RWPE2 (cell line): ENCODE measurements at regions not wholly inside any gene's neighbourhood (a gene's known extent, or its start where the extent isn't known, plus 50 kb on each side); places are given as distances from the start of the nearest gene placed in this dataset.
"Not testable (repeated sequence)": the region's sequence is repeated elsewhere in the genome, so short reads cannot be mapped to it uniquely, and the experiment has no call there.

Experiments
- ATAC-seq: fragments of 200-7000 bp; cut with Tn5 transposase; 3 replicates; pipeline ENCODE4 v1.9.1; 2021; ENCODE audit warnings: low read depth
- DNase-seq: peaks from one replicate; pipeline ENCODE4 v3.0.0-alpha.2; 2020; ENCODE audit warnings: low spot score
- H3K27ac ChIP-seq: fragments of 450-650 bp; 2 replicates; pipeline ENCODE4 v1.5.1; 2017; ENCODE audit warnings: mild to moderate bottlenecking; ENCODE audit not compliant: poor library complexity, severe bottlenecking
- H3K27me3 ChIP-seq: fragments of 250-450 bp; sonication (Bioruptor Pico); 2 replicates; pipeline ENCODE4 v1.5.1; 2021; ENCODE audit warnings: mild to moderate bottlenecking, moderate library complexity; ENCODE audit not compliant: insufficient read depth, poor library complexity, severe bottlenecking
- H3K36me3 ChIP-seq: fragments of 250-450 bp; sonication (Bioruptor Pico); 2 replicates; pipeline ENCODE4 v1.5.1; 2020; ENCODE audit warnings: low read depth, mild to moderate bottlenecking, moderate library complexity
- H3K4me1 ChIP-seq: fragments of 250-450 bp; sonication (Bioruptor Pico); 2 replicates; pipeline ENCODE4 v1.5.1; 2021; ENCODE audit warnings: mild to moderate bottlenecking, moderate library complexity; ENCODE audit not compliant: insufficient read depth, poor library complexity, severe bottlenecking
- H3K4me3 ChIP-seq: fragments of 250-450 bp; sonication (Bioruptor Pico); 2 replicates; pipeline ENCODE4 v1.5.1; 2021; ENCODE audit warnings: mild to moderate bottlenecking, moderate library complexity; ENCODE audit not compliant: severe bottlenecking
- H3K9me3 ChIP-seq: fragments of 250-450 bp; sonication (Bioruptor Pico); 2 replicates; pipeline ENCODE4 v1.5.1; 2021; ENCODE audit warnings: mild to moderate bottlenecking, moderate library complexity; ENCODE audit not compliant: severe bottlenecking
- CTCF ChIP-seq: fragments of 450-650 bp; IDR thresholded peaks from one replicate; pipeline ENCODE4 v1.5.1; 2017; ENCODE audit warnings: mild to moderate bottlenecking, moderate library complexity; ENCODE audit not compliant: poor library complexity, severe bottlenecking

GRCh38 chr11:123338266-123338800 is 91.7 kb upstream of the GRAMD1B start:
- H3K36me3 ChIP-seq = no peaks in the 10 kb centered on the region
- DNase-seq = no peak
- H3K9me3 ChIP-seq = no peaks in the 10 kb centered on the region
- no peaks in the 10 kb centered on the region for H3K4me1 ChIP-seq
- H3K27ac ChIP-seq = no peak overlapping the region
- H3K27me3 ChIP-seq = peaks cover 6% of the 10 kb centered on the region
- H3K4me3 ChIP-seq = no peak overlapping the region
- no peak for ATAC-seq
- TF ChIP-seq CTCF = no peak

- Histone ChIP-seq H3K27me3 (peaks cover 6% of the 10 kb centered on the region), H3K36me3 (no peaks in the 10 kb centered on the region), H3K4me3 (no peak overlapping the region), H3K9me3 (no peaks in the 10 kb centered on the region), H3K4me1 (no peaks in the 10 kb centered on the region), H3K27ac (no peak overlapping the region)
- no peak for TF ChIP-seq CTCF
- ATAC-seq = no peak
- no peak for DNase-seq
Measured at GRCh38 chr11:123334925-123335324, 95.1 kb upstream of the GRAMD1B start.

- not testable (repeated sequence) for DNase-seq, H3K9me3 ChIP-seq, H3K36me3 ChIP-seq, H3K27ac ChIP-seq, ATAC-seq, H3K4me3 ChIP-seq, H3K27me3 ChIP-seq, H3K4me1 ChIP-seq
Measured at GRCh38 chr11:123332577-123332976, 97.5 kb upstream of the GRAMD1B start.

GRCh38 chr11:123330948-123331347 is 99.1 kb upstream of the GRAMD1B start:
- Histone ChIP-seq H3K36me3 (no peaks in the 10 kb centered on the region), H3K4me3 (no peak overlapping the region), H3K9me3 (no peaks in the 10 kb centered on the region), H3K4me1 (no peaks in the 10 kb centered on the region), H3K27me3 (peaks cover under 1% of the 10 kb centered on the region), H3K27ac (no peak overlapping the region)
- DNase-seq = no peak
- ATAC-seq = no peak
- TF ChIP-seq CTCF = no peak

- TF ChIP-seq CTCF = no peak
- Histone ChIP-seq H3K27ac (no peak overlapping the region), H3K9me3 (no peaks in the 10 kb centered on the region), H3K36me3 (no peaks in the 10 kb centered on the region), H3K4me1 (no peaks in the 10 kb centered on the region), H3K4me3 (no peak overlapping the region), H3K27me3 (no peaks in the 10 kb centered on the region)
- ATAC-seq = no peak
- DNase-seq = no peak
Measured at GRCh38 chr11:123330471-123330870, 99.6 kb upstream of the GRAMD1B start.
